Natural killer cell (primary cell): ENCODE measurements at regions not wholly inside any gene's neighbourhood (a gene's known extent, or its start where the extent isn't known, plus 50 kb on each side); places are given as distances from the start of the nearest gene placed in this dataset.
"Not testable (repeated sequence)": the region's sequence is repeated elsewhere in the genome, so short reads cannot be mapped to it uniquely, and the experiment has no call there.

ENCODE experiments used
- ATAC-seq, 3 donors: fragments of 150-1000 bp in 2 of 3; fragments of 200-7000 bp in 1 of 3; cut with Tn5 transposase; 1 replicate in 1 of 3; 2 replicates in 2 of 3; pipeline ENCODE4 v1.10.0; 2021; ENCODE audit warnings: mild to moderate bottlenecking in 2 of 3, moderate library complexity in 2 of 3
- DNase-seq, 2 donors: peaks; one replicate each; pipeline versions ENCODE4 v3.0.0 to v3.0.0-alpha.2; 2013 to 2021; ENCODE audit warnings: mixed read lengths in 1 of 2
- H3K27ac ChIP-seq: one replicate; pipeline ENCODE4 v1.5.1; 2013; ENCODE audit warnings: mild to moderate bottlenecking, low read length
- H3K27me3 ChIP-seq: one replicate; pipeline ENCODE4 v1.6.1; 2013; ENCODE audit warnings: low read length; ENCODE audit not compliant: control insufficient read depth, insufficient read depth
- H3K36me3 ChIP-seq: one replicate; pipeline ENCODE4 v1.6.1; 2013; ENCODE audit warnings: low read length; ENCODE audit not compliant: control insufficient read depth, insufficient read depth
- H3K4me1 ChIP-seq: one replicate; pipeline ENCODE4 v1.6.1; 2013; ENCODE audit warnings: low read length; ENCODE audit not compliant: control insufficient read depth, insufficient read depth
- H3K4me3 ChIP-seq: one replicate; pipeline ENCODE4 v1.5.1; 2013; ENCODE audit warnings: low read length
- H3K9me3 ChIP-seq: one replicate; pipeline ENCODE4 v1.6.1; 2013; ENCODE audit warnings: low read length; ENCODE audit not compliant: control insufficient read depth, insufficient read depth
- H3K27ac Mint-ChIP-seq, 2 donors: one replicate each; pipeline ENCODE4 v1.8.0; 2022; ENCODE audit warnings: mild to moderate bottlenecking in 2 of 2, mixed read lengths in 2 of 2, moderate library complexity in 1 of 2
- H3K27me3 Mint-ChIP-seq, 2 donors: one replicate each; pipeline ENCODE4 v1.8.0; 2022; ENCODE audit warnings: low read depth in 2 of 2, mixed read lengths in 2 of 2
- H3K36me3 Mint-ChIP-seq: one replicate; pipeline ENCODE4 v1.8.0; 2022; ENCODE audit warnings: mixed read lengths
- H3K4me1 Mint-ChIP-seq, 2 donors: one replicate each; pipeline ENCODE4 v1.8.0; 2022; ENCODE audit warnings: mixed read lengths in 2 of 2
- H3K4me3 Mint-ChIP-seq: one replicate; pipeline ENCODE4 v1.8.0; 2022; ENCODE audit warnings: mild to moderate bottlenecking, moderate library complexity, mixed read lengths
- H3K9me3 Mint-ChIP-seq, 2 donors: one replicate each; pipeline ENCODE4 v1.8.0; 2022; ENCODE audit warnings: mixed read lengths in 2 of 2
- WGBS: methylation state at CpG from one replicate; pipeline ENCODE4 v1.1.7; 2013; ENCODE audit warnings: missing lambda C conversion rate; ENCODE audit not compliant: insufficient coverage; 5-methylcytosine and 5-hydroxymethylcytosine counted together
- intact Hi-C: fragments of 100-400 bp; cut with micrococcal nuclease; formaldehyde crosslinking; loops from one replicate; pipeline ENCODE4 v1.14.2; 2022
- TF ChIP-seq, protein P1 (sequence below): fragments of 200-600 bp; IDR thresholded peaks from one replicate; pipeline ENCODE4 v1.8.0; 2022; ENCODE audit warnings: antibody characterized with exemption

DNA sequence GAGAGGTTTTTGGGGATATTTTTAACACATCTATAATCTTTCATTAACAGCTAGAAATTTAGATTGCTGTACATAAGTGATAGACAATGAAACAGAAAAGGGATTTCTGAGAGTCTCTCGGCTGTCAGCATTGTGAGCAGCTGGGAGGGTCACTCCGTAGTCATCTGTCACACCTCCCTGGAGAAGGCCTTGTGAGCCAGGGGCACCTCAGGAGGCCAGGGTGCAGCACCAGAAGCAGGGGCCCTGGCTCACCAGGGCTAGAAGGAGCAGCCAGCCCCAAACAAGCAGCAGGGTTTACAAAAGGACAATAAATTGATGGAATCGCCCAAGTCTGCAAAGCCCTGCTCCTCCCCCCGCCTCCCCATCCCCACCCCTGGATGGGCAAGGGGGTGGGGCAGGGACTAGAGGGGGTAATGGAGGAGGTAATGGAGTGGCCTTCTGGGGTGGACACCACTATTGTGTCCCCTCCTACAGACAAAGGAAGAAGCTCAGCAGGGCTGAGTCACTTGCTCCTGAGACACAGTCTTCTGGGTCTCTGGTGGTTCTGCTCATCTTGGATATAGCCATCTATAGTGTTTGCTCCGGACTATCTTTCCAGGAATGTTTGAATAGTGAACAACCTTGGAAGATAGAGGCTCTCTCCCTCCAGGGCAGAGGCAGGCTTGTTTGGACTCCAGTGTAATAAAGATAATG, 263.4 kb downstream of the NPHP4 start:
- intact Hi-C loops: no loop called here
- H3K4me1 ChIP-seq: no peaks in the 10 kb centered on the region
- H3K4me1 Mint-ChIP-seq: no peaks in the 10 kb centered on the region
- H3K27me3 Mint-ChIP-seq: peaks cover 0 to 20% of the 10 kb centered on the region in 2 donors
- ATAC-seq: no peak
- H3K36me3 ChIP-seq: no peaks in the 10 kb centered on the region
- H3K9me3 ChIP-seq: no peaks in the 10 kb centered on the region
- 76% methylated on average over 4 of the region's 5 CpGs for WGBS
- no peak overlapping the region for H3K27ac ChIP-seq
- H3K4me3 ChIP-seq: no peak overlapping the region
- no peak for DNase-seq
- H3K36me3 Mint-ChIP-seq: no peaks in the 10 kb centered on the region
- TF ChIP-seq, protein P1, sequence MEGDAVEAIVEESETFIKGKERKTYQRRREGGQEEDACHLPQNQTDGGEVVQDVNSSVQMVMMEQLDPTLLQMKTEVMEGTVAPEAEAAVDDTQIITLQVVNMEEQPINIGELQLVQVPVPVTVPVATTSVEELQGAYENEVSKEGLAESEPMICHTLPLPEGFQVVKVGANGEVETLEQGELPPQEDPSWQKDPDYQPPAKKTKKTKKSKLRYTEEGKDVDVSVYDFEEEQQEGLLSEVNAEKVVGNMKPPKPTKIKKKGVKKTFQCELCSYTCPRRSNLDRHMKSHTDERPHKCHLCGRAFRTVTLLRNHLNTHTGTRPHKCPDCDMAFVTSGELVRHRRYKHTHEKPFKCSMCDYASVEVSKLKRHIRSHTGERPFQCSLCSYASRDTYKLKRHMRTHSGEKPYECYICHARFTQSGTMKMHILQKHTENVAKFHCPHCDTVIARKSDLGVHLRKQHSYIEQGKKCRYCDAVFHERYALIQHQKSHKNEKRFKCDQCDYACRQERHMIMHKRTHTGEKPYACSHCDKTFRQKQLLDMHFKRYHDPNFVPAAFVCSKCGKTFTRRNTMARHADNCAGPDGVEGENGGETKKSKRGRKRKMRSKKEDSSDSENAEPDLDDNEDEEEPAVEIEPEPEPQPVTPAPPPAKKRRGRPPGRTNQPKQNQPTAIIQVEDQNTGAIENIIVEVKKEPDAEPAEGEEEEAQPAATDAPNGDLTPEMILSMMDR: no peak
- no peaks in the 10 kb centered on the region for H3K27me3 ChIP-seq
- H3K9me3 Mint-ChIP-seq: no peaks in the 10 kb centered on the region
- no peak overlapping the region for H3K27ac Mint-ChIP-seq
- H3K4me3 Mint-ChIP-seq: no peak overlapping the region

DNA sequence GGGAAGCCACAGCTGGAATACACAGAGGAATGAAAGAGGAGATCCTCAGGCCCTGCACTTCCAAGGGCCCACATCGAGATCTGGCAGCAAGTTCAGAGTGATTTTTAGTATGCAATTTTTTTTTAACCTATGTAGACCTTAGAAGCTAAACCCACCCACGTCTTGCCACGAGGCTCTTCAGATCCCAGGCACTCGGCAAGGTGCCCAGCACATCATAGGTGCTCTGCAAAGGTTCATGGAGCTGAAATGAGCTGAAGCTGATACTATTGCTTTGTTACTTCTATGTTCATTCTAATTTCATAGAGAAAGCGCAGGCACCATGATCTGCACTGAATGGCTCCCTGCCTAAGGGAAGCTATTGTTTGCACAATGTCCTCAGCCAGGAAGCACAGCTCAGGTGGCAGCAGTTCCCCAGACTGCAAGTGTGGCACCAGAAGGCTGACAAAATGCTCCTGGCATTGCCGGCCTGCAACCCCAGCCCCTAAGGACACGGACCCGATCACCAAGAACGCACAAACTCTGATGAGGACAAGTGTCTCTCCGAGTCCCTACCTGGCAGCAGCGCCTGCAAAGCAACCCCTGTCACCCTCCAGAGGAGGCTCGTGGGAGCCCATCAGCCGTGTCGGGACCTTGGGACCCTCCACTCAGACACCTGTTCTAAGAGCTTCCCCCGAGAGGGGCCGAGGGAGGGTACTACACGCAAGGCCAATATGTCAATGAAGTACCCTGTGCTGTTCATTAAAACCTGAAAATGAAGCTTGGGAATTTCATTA, 264.2 kb downstream of the NPHP4 start:
- intact Hi-C loops: no loop called here
- Mint-ChIP-seq H3K27me3 (peaks cover 0 to 20% of the 10 kb centered on the region in 2 donors), H3K27ac (no peak overlapping the region), H3K4me1 (no peaks in the 10 kb centered on the region), H3K9me3 (no peaks in the 10 kb centered on the region), H3K4me3 (no peak overlapping the region), H3K36me3 (no peaks in the 10 kb centered on the region)
- H3K9me3 ChIP-seq: no peaks in the 10 kb centered on the region
- H3K27ac ChIP-seq: no peak overlapping the region
- no peak for DNase-seq
- TF ChIP-seq, protein P1: no peak
- H3K4me1 ChIP-seq: no peaks in the 10 kb centered on the region
- ATAC-seq: no peak
- H3K4me3 ChIP-seq: no peak overlapping the region
- no peaks in the 10 kb centered on the region for H3K36me3 ChIP-seq
- H3K27me3 ChIP-seq: no peaks in the 10 kb centered on the region
- WGBS: 77% methylated on average over 17 of the region's 17 CpGs

DNA sequence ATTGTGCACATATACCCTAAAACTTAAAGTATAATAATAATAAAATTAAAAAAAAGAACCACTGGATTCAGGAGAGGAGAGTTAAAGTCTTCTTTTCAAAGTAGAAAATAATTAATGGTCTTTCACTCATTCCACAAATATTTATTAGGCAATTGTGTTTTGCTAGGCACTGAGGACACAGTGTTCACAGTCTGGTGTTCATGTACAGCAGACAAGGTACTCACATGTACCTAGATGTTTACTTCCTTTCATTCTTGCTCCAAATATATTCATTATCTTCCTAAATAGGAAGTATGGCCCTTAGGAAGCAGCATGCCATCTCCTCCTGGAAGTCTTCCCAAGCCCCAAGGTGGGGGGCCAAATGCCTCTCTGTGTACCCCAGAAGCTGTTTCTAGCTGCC, 265.0 kb downstream of the NPHP4 start:
- Histone ChIP-seq H3K36me3 (no peaks in the 10 kb centered on the region), H3K4me3 (no peak overlapping the region), H3K27ac (no peak overlapping the region), H3K27me3 (no peaks in the 10 kb centered on the region), H3K9me3 (no peaks in the 10 kb centered on the region), H3K4me1 (no peaks in the 10 kb centered on the region)
- Mint-ChIP-seq H3K27me3 (peaks cover 0 to 20% of the 10 kb centered on the region in 2 donors), H3K4me1 (no peaks in the 10 kb centered on the region), H3K27ac (no peak overlapping the region), H3K4me3 (no peak overlapping the region), H3K36me3 (no peaks in the 10 kb centered on the region), H3K9me3 (no peaks in the 10 kb centered on the region)
- intact Hi-C loops: no loop called here
- ATAC-seq (no peak), DNase-seq (no peak)
- TF ChIP-seq, protein P1: no peak

DNA sequence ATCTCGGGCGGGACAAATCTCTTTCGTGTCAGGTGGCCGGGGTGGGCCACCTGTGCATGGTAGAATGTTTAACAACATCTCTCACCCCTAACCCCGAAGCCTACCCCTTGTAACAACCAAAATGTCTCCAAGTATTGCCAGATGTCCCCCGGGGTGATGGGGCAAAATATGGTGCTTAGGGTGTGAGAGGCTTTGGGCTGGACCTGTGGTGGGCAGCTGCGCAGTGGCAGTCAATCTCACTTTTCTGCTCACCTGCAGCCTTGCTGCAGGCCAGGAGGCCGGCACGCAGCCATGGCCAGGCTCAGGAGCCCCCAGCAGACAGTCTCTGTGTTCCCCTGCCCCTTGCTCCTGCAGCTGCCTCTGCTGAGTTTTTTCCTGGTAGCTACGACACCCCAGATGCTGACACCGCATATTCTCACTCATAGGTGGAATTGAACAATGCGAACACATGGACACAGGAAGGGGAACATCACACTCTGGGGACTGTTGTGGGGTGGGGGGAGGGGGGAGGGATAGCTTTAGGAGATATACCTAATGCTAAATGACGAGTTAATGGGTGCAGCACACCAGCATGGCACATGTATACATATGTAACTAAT, 265.5 kb downstream of the NPHP4 start:
- ATAC-seq, H3K9me3 ChIP-seq, intact Hi-C loops, H3K4me1 Mint-ChIP-seq, H3K27me3 ChIP-seq, H3K4me1 ChIP-seq, H3K4me3 Mint-ChIP-seq, DNase-seq, H3K4me3 ChIP-seq, H3K27ac ChIP-seq, H3K36me3 Mint-ChIP-seq, H3K9me3 Mint-ChIP-seq, H3K27ac Mint-ChIP-seq, H3K36me3 ChIP-seq: not testable (repeated sequence)
- 71% methylated on average over 10 of the region's 13 CpGs for WGBS
- H3K27me3 Mint-ChIP-seq: peaks cover 0 to 20% of the 10 kb centered on the region in 2 donors
